ENCODE measurements at regions not wholly inside any gene's neighbourhood (a gene's known extent, or its start where the extent isn't known, plus 50 kb on each side); places are given as distances from the start of the nearest gene placed in this dataset.

DNA sequence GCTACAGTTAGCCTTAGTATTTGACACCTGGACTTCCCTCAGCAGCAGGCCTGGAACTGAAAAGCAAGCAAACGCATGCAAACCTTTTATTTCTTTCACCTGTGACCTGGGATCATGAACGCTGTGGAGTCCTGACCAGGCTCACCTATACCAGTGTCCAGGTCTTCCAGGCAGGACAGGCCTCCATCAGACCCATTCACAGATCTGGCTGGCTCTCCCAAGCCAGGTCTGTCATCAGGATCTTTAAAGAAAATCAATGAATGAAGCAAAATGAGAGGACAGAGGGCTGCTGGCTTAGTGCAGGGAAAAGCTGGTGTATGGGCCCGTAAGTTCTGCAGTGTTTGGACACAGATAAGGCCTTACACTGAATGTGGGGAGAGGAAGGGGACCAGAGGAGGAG lies 96.3 kb upstream of the CPEB4 start:
- peak in 1 of 2 donors; percentile 34 for DNase-seq (ENCODE audit: low spot score in 2 of 2)
- TF ChIP-seq CTCF (IDR thresholded peaks at IDR 0.05) (no peak), POLR2AphosphoS5 (IDR thresholded peaks at IDR 0.05) (no peak), POLR2A (IDR thresholded peaks at IDR 0.05) (no peak), EP300 (IDR thresholded peaks at IDR 0.05) (no peak)
- Histone ChIP-seq H3K4me1 (peaks cover 11% of the 10 kb centered on the region), H3K9me3 (no peaks in the 10 kb centered on the region), H3K27ac (no peak overlapping the region), H3K4me3 (no peak overlapping the region), H3K36me3 (no peaks in the 10 kb centered on the region), H3K27me3 (no peaks in the 10 kb centered on the region)
- 95% methylated on average over 3 of the region's 3 CpGs for WGBS

DNA sequence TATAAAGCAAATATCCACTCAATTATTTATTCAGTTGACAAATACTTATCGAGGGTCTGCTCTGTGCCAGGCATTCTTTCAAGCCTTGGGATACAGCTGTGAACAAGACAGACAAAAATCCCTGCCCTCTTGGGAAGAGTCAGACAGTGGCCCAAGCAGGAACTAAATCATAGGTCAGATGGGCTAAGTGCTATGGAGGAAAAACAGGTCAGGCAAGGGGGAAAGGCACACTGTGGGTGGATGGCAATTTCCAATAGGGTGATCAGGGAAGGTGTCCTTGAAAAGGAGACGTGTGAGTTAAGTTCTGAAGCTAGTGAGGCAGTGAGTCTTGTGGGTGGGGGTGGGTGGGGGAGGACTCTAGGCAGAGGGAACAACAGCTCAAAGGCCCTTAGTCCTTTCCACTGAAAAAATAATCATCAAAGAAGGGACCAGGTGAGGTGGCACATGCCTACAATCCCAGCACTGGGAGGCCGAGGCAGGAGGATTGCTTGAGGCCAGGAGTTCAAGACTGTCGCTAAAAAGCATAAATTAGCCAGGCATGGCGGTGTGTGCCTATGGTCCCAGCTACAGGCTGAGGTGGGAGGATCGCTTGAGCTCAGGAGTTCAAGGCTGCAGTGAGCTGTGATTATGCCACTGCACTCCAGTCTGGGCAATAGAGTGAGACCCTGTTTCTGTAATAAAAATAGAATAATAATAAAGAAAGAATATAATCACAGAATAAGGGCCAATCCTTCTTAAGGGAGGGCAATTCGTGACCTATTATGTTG lies 95.2 kb upstream of the CPEB4 start:
- 86% methylated on average over 7 of the region's 7 CpGs for WGBS
- no peak overlapping the region for H3K27ac ChIP-seq
- no peaks in the 10 kb centered on the region for H3K27me3 ChIP-seq
- DNase-seq (ENCODE audit: low spot score in 2 of 2) = peak in 1 of 2 donors; percentile 34
- no peak for TF ChIP-seq CTCF (IDR thresholded peaks at IDR 0.05)
- TF ChIP-seq POLR2A (IDR thresholded peaks at IDR 0.05) = no peak
- no peak for TF ChIP-seq EP300 (IDR thresholded peaks at IDR 0.05)
- TF ChIP-seq POLR2AphosphoS5 (IDR thresholded peaks at IDR 0.05) = no peak
- H3K4me1 ChIP-seq = peaks cover 11% of the 10 kb centered on the region
- H3K9me3 ChIP-seq = no peaks in the 10 kb centered on the region
- H3K36me3 ChIP-seq = no peaks in the 10 kb centered on the region
- no peak overlapping the region for H3K4me3 ChIP-seq

GRCh38 chr5:173793648-173794548 lies 94.3 kb upstream of the CPEB4 start:
- TF ChIP-seq CTCF (IDR thresholded peaks at IDR 0.05) (no peak), EP300 (IDR thresholded peaks at IDR 0.05) (no peak), POLR2A (IDR thresholded peaks at IDR 0.05) (no peak), POLR2AphosphoS5 (IDR thresholded peaks at IDR 0.05) (no peak)
- peak overlapping the region; percentile 26 for H3K27ac ChIP-seq
- peak in 1 of 2 donors; percentile 67 for DNase-seq (ENCODE audit: low spot score in 2 of 2)
- no peaks in the 10 kb centered on the region for H3K27me3 ChIP-seq
- peaks cover 11% of the 10 kb centered on the region for H3K4me1 ChIP-seq
- WGBS = 70% methylated on average over 12 of the region's 16 CpGs
- no peaks in the 10 kb centered on the region for H3K36me3 ChIP-seq
- H3K9me3 ChIP-seq = no peaks in the 10 kb centered on the region
- H3K4me3 ChIP-seq = no peak overlapping the region

DNA sequence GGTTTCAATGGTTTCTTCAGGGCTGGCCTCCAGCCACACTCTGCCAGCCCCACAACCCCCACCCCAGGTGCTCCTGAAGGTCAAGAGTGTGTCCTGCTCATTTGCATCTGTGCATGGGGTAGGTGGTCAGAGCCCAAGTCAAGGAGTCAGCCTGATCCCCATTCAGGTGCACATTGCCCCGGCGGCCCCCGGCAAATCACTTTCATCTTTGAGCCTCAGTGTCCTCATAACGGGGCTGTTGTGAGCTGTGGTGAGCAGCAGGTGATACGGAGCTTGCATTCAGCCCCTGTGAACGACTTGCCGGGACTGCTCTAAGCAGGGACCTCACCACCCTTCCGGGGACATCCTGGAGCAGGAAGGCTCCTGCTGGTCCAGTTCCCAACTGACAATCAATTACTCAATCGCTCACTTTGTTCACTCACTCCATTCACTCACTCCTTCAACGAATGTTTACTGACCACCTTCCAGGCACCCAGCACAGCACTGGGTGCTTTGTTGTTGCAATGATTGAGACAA lies 93.2 kb upstream of the CPEB4 start:
- Histone ChIP-seq H3K4me1 (peaks cover 11% of the 10 kb centered on the region), H3K27me3 (no peaks in the 10 kb centered on the region), H3K36me3 (no peaks in the 10 kb centered on the region), H3K27ac (peak overlapping the region; percentile 26), H3K9me3 (no peaks in the 10 kb centered on the region), H3K4me3 (no peak overlapping the region)
- 95% methylated on average over 10 of the region's 10 CpGs for WGBS
- DNase-seq (ENCODE audit: low spot score in 2 of 2) = no peak
- TF ChIP-seq POLR2AphosphoS5 (IDR thresholded peaks at IDR 0.05) (no peak), EP300 (IDR thresholded peaks at IDR 0.05) (no peak), POLR2A (IDR thresholded peaks at IDR 0.05) (no peak), CTCF (IDR thresholded peaks at IDR 0.05) (no peak)

GRCh38 chr5:173795601-173796000 lies 92.5 kb upstream of the CPEB4 start:
- Histone ChIP-seq H3K36me3 (no peaks in the 10 kb centered on the region), H3K27ac (no peak overlapping the region), H3K9me3 (no peaks in the 10 kb centered on the region), H3K4me1 (peaks cover 11% of the 10 kb centered on the region), H3K27me3 (no peaks in the 10 kb centered on the region), H3K4me3 (no peak overlapping the region)
- TF ChIP-seq POLR2AphosphoS5 (IDR thresholded peaks at IDR 0.05) (no peak), CTCF (IDR thresholded peaks at IDR 0.05) (no peak), EP300 (IDR thresholded peaks at IDR 0.05) (no peak), POLR2A (IDR thresholded peaks at IDR 0.05) (no peak)
- no peak for DNase-seq (ENCODE audit: low spot score in 2 of 2)
- 53% methylated on average over 1 of the region's 1 CpG for WGBS

Measured in suprapubic skin (tissue), 4 donors.